Mucosa of gallbladder (tissue), 1 donor: ENCODE measurements at regions not wholly inside any gene's neighbourhood (a gene's known extent, or its start where the extent isn't known, plus 50 kb on each side); places are given as distances from the start of the nearest gene placed in this dataset.

ENCODE experiments used
- DNase-seq: peaks from one replicate; pipeline ENCODE4 v3.0.0-alpha.2; 2020; ENCODE audit warnings: low spot score
- donor health status: DM: no; HTN: no; CAD: no.

DNA sequence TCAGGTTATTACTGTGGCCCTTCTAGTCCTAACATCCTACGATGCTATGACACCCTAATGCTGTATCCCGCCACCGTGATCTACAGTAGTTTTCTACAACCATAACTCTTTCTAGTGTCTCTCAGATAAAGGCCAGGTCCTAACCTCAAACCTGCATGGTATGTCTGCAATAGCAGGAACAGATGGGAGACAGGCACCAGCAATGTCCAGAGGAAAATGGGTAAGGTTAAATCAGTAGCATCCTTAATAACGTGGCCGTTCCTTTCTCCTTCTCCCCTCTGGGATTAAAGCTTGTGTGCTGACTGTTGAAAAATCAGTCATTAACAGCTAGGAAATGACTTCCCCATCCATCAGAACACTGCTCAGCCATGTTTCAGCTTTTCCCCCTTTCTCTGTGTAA, 321.9 kb upstream of the NPVF start:
- DNase-seq = no peak

DNA sequence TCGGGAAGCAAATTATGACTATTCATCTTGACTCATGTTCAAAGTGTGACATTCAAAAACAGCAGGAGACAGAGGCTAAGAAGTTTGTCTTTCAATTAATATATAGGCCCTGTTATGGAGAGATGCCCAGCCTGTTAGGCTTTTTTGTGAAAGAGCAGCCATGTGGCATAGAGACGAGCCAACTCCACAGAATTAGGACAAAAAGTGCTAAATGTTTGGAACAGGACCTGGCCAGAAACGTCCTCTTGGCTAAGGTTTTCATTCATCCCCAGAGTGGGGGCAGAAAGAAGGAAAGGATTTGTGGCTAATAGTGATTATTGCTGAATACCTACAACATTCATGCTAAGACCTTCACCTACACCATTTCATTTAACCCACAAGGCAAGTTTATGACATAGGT, 324.7 kb upstream of the NPVF start:
- no peak for DNase-seq

DNA sequence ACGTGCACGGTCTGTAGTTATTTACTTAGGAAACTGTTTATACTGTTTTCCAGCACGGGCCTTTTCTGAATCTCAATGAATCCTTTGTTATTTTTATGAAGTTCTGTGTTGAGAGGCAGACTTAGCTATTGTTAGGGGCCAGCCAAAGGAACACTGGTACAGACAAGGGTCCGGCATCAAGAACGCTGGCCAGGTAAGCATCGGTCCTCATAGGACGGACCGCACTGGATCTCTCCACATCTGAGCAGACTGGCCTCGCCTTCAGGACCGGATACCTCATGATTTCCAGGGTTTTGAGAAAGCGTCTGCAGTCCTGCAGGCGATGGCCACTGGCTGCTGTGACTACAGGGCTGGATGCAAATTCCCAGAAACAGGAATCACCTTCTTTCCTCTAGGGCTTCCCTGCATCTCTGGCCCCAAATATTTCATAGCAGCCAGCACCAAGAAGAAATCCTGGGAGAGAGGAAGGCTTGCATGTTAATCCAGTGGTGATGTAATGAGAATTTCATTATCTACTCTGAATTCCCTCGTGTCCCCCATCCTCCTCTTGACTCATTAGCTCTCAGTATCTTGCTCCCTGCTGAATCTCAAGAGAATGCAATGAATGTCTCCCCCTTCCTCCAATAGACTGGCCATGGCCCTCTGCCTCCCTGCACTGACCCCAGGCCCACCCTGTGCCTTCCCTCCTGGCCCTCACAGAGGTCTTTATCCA, 325.4 kb upstream of the NPVF start:
- DNase-seq = no peak

DNA sequence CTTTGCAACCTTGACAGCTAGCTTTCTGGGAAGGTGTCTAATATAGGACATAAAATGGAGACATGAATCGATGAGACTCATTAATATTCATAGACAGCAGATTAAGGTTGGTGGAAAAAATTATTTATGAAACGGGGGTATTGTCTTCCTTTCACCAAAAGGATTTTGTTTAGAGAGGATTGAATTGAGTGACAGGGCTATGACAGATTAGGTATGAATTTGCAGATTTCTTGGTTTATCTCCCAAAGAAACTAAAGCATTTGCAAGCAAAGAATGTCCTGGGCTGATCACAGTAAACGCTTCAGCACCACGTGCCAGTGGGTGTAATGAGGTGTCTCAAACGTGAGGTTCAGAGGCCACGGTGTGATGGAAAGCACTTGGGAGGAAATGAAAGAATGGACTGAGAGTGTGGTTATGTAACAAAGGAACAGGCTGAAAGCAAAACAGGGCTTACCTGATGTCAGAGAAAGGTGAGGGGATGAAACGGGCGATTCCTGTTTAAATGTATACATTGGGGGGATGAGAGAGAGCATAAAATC, 329.2 kb upstream of the NPVF start:
- no peak for DNase-seq

DNA sequence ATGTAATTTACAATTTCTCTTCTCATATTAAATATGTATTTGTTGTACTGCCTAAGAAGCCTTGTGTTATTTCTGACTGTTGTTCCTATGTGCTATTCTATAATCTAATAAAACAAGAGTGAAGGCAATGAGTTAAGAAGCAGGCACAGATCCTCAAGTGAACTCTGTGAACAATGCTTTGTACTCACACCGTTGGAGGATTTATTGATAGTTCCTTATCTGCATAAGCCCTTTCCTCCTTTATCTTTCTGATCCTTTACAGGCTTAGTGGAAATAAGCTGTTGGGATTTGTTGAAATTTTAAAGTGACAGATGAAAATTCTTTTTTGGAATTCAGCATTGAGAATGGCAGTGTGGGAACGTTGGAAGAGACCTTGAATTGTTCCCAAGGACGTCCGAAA, 329.6 kb upstream of the NPVF start:
- DNase-seq = no peak

DNA sequence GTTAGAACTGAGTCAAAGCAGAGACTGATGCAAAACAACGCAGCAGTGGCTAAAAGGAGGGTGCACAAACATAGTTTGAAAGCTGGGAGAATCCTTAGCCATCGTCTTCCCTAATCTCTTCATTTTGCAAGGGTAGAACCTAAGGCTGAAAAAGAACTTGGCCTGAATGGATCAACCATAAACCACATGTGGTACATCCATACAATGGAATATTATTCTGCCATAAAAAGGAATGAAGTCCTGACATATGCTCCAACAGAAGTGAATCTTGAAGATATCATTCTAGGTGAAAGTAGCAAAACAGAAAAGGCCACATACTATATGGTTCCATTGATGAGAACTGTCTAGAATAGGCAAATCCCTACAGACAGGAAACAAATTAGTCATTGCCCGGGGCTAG, 330.3 kb upstream of the NPVF start:
- no peak for DNase-seq

DNA sequence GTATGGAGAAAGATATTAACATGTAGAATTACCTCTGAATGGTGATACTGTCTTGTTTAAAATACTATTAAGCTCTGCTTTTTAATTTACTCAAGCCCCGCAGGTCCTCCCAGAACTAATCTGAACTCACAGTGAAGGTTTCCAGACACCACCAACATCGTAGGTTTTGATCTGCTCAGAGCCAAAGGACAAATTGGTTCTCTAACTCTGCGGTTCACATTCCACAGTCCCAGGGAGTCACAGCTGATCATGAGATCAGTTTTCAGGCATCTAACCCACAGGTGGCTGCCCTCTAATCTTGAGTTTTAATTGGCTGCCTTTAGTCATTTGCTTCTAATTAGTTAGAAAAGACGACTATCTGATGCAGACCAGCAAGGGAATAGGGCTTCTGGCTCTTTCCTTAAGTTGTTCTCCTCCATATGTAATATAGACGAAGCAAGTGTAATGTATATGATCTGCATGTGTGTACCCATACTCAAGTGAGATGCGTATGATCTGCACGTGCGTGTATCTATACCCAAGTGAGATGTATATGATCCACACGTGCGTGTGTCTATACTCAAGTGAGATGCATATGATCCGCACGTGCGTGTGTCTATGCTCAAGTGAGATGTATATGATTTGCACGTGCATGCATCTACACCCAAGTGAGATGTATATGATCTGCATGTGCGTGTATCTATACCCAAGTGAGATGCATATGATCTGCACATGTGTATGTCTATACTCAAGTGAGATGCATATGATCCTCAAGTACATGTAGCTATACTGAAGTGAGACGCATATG, 331.5 kb upstream of the NPVF start:
- DNase-seq = no peak

DNA sequence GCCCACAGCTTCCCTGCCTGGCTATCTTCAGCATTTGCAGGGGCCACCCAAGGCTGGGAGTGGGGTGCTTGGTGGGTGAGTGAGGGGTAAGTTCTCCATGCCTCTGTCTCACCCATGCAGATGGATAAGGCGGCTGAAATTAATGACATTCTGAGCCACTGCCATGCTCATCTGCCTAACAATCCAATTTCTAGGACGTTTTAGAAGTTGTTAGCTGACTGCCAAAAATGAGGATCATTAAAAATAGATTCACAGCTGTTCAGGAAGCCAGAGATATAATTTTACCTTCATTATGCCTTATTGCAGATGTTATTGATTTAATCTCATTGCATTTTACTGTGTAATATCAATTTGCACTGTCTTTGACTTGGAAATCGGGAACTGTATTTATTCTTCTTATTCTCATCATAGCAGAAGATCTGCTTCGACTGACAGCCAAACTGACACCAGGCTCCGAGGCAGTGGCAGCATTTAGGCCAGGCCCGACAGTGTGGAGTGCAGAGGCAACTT, 334.4 kb upstream of the NPVF start:
- no peak for DNase-seq

DNA sequence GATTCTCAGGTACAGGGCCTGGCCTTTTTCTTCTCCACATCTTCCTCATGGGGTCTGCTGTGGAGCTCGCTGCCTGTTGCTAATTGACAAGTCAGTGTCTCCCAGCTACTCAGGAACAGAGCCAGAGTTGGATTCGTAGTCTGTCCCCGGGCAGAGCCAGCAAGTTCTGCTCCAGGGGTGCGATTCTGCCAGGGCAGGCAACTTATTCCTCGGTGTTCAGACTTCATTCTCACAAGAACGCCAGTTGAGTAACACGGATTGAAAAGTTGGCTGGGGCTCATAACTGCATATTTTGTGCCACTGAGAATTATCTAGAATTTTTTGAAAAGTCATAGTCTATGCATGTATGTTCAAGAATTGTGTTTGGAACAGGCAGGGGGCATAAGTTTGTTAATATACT, 336.7 kb upstream of the NPVF start:
- no peak for DNase-seq

DNA sequence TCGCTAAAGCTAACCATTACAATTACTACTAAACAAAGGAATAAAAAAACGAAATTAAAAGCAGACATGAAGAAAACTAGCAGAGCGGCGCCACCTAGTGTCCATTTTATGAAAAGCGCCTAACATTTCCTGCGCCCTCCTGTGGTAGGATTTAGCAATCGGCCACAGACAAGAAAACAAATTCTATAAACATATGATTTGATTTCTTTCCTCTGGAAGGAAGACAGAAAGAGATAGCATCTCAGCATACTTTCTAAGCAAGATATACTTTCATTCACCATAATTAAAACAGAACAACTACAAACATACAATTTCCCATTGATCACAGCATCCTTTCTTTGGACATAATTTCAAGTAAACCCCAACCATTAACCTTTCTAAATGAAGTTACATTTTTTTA, 337.7 kb upstream of the NPVF start:
- DNase-seq = peak; percentile 73

DNA sequence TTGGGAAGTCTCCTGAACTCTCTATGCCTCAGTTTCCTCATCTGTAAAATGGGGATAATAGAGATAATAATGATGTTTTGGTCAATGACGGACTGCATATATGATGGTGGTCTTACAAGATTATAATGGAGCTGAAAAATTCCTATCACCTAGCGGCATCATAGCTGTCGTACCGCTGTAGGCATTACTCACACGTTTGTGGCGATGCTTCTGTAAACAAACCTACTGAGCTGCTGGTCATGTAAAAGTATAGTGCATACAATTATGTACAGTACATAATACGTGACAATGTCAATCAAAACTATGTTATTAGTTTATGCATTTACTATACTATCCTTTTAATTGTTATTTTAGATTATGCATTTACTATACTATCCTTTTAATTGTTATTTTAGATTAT, 339.1 kb upstream of the NPVF start:
- DNase-seq = no peak

DNA sequence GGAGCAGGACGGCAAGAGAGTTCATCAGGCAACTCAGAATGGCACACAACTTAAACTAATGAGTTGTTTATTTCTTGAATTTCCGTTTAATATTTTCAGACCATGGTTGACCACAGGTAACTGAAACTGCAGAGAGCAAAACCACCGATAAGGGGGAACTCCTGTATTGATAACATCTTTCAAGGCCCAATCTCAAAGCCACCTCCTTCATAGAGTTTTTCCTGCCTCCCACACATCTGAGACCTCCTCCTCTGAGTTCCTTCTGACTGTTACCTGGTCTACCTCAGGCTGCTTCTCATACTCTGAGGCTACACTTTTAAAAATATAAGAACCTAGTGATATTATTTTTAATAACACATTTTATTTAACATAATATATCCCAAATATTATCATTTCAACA, 341.5 kb upstream of the NPVF start:
- no peak for DNase-seq

DNA sequence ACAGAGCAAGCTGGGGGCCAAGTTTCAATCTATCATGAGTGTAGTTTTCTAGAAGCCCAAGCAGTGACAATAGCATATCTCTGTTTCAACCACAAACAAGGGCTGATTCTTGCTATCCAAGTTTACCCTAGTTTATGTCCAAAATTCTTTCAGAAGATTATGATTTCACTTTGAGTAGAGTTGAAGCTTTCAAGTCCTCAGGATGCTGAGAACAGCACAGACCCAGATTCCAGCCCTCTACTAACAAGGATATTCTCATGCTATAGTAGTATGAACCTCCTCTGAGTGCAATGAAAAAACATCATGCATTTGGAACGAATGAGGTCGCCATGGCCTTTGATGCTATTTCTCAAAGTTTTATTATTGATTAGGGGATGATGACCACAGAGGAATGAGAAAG, 344.1 kb upstream of the NPVF start:
- no peak for DNase-seq

DNA sequence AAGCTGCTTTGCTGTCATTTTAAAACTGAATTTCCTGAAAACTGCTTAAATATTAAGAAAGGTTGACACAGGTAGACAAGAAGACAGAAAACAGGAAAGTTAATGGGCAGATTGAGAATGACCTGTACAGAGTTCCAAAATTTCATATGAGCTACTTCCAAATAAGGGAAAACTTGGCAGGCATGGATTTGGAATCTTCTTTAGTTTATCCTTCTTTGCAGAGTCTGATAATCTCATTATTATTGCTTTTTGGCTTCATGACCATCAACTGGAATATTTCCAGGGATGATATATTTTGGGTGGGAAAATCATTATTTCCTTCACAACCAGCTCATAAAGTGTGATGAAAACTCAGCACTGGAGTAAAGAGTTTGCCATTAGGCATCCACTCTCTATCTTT, 346.5 kb upstream of the NPVF start:
- DNase-seq = no peak

DNA sequence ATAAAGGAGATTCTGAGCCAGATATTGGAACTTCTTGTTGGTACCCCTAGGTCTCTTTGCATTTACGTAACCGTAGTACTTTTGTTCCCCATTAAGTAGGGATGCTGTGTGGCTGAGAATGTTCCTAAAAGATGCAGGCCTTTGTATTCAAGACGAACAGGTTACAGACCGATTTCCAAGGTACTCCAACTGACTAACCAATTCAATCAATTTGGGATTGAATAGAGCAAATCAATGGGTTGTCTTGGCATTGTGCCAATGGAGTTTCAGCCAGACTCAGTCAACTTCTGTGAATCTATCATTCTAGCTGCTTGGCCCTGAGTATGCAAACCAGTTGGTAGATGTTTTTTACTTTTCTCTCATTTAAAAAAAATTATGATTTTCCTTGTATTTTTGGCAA, 347.3 kb upstream of the NPVF start:
- DNase-seq = no peak

DNA sequence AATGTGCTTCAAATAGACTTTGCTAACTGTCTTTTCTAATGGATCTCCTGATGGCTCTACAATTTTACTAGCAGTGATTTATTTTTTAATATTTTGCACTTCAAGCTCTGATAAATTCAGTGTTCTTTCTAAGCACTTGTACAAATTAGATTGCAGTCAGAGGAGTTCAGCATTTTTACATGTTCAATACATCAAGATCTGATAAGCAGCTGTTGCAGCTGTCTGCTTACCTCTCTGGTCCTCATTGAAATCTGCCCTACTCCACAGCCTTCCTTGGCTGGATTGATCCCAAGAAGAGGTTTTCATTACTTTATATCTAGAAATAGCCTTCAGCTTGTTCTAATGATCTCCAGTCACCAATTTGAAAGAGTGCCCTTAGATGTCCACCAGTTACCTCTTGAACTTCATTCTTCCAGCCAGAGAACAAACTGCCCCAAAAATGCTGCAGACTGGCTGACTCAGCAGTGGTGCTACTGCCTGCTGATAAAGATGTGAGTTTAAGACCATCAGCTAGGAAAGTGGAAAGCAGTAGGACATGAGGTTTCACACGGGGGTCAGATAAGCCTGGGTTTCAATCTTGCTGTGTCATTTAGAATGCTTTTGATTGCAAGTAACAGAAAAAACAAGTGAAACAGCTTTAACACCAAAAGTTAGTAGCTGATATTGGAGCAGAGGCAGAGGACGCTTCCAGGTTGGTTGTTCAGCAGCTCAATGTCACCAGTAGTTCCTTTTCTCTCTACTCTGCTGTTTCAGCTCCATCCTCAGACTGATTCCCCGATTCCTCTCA, 350.9 kb upstream of the NPVF start:
- no peak for DNase-seq

DNA sequence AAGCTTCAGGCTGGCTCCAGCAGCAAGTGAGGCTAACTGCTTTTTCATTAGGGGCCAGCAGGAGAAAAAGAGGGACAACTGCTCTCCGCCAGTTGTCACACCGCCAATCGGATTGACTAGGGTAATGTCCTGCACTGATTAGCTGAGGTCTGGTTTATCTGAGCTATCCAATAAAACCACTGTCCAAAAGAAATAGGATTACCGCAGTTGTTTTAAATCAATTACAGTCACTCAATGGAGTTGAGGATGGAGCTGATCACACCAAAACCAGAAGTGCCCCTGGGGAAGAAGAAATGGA, 351.4 kb upstream of the NPVF start:
- DNase-seq = no peak

DNA sequence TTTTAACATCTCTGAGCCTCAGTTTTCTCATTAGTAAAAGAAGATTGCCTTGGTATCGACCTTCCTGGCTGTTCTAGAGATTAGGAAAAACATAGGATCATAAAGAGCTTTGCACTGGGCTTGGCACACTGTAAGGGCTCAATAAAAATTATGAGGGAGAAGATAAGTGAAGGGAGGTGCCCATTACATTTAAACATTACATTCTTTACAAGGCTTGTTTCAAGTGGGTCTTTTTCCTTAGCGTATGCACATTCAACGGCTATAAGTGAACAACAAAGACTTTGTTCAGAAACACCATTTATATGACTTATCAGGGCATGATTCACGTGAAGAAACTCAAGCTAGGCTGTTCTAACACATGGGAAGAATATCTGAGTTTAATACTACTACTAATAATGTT, 351.9 kb upstream of the NPVF start:
- no peak for DNase-seq

DNA sequence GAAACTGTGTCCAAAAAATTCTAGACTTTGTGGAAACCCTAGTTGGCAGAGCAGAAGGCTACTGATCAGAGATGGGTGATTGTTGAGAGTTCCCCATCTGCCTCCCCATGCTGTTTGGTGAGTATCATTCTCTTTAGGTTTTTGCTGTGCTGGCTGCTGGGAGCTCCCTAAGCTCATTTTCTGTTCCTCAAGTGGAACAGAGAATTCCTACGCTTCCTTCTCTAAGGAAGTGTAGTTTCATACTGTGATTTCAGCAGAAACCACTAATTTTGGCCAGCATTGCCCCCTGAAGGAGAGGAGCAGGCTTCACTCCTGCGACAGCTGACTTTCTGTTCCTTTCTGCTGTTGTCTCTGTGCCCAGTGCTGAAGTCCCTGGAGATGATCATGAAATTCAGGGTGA, 355.3 kb upstream of the NPVF start:
- no peak for DNase-seq

DNA sequence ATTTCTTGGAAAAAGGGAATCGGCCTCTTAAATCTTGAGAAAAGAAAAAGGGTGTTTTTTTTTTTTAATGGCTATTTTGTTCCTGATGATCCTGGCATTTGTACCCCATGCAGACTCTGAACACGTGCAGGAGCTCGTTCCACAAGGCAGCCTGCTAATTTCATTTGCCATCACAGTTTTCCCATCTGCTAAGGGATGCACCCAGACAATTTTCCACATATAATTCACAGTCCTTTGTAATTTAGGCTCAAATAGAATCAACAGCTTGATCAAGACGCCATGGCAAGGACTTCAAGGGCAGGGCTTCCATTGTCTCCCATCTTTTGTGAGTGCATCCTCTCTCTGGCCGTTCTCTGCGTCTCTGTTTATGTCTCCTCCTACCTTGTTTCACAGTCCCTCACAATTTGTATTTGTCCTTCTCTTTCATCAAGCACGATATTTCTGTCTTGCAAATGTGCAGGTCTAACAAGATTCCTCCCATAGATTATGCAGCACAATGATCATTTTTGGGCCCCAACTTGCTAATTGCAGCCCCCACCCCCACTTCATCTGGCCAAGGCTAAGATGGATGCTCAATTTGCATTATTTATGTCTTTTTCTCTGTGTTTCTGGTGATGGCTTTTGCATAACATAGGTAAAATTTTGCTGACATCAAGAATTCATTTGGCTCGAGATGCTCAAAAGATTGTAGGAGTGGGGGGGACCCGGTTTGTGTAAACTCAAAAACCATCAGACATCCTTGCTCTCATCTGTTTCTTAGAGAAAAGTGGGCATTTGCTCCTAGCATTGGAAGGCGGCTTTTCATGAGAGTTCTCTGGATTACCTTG, 356.0 kb upstream of the NPVF start:
- DNase-seq = no peak

DNA sequence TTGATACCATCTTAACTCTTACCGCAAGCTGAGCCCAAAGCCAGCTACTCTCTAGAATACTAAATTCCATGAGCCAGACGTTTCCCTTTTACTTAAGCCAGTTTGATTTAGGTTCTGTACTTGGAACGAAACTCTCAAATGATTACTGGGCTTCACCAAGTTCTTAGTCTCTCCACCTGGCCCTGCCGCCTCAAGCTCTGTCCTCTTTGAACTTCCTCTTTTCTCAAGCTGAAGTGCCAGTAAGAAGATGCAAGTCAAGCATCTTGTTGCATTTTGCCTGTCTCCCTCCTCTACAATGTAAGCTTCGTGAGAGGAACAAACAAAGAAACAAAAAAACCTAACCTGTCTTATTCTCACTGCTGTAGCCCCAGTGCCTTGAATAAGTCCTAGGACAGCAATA, 358.2 kb upstream of the NPVF start:
- no peak for DNase-seq

DNA sequence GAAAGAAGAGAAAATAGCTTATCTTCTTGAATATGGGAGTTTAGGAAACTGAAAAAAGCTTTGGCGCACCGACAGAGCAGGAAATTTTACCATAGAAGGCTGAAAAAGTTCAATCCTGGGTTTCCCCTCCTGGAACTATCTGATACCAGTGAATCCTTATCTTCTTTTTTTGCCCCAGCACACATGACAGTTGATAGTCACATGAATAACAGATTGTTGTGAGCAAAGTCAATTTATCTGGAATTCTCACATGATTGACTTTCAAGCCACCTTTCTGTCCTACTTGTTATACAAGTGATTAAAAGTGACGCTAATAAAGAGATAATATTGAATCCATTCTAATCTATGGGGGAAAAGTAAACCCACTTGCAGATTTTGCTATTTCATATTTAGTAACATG, 365.8 kb upstream of the NPVF start:
- DNase-seq = no peak
